Effector memory CD4-positive, alpha-beta T cell (primary cell): ENCODE measurements at regions not wholly inside any gene's neighbourhood (a gene's known extent, or its start where the extent isn't known, plus 50 kb on each side); places are given as distances from the start of the nearest gene placed in this dataset.

ENCODE experiments used
- DNase-seq, 3 donors: peaks; one replicate each; pipeline ENCODE4 v3.0.0-alpha.2; 2020
- H3K27ac ChIP-seq: 2 replicates; pipeline ENCODE4 v1.7.0; 2013; ENCODE audit warnings: mild to moderate bottlenecking, low read length, moderate library complexity; ENCODE audit not compliant: insufficient read depth, poor library complexity, severe bottlenecking
- H3K27me3 ChIP-seq: replicated peaks from 2 replicates; pipeline ENCODE4 v1.7.0; 2013; ENCODE audit warnings: mild to moderate bottlenecking, low read length; ENCODE audit not compliant: insufficient read depth, control insufficient read depth, poor library complexity, severe bottlenecking
- H3K36me3 ChIP-seq: 2 replicates; pipeline ENCODE4 v1.7.0; 2013; ENCODE audit warnings: mild to moderate bottlenecking, low read length, moderate library complexity; ENCODE audit not compliant: control insufficient read depth, insufficient read depth
- H3K4me1 ChIP-seq: 2 replicates; pipeline ENCODE4 v1.7.0; 2013; ENCODE audit warnings: low read length, mild to moderate bottlenecking; ENCODE audit not compliant: control insufficient read depth, insufficient read depth, poor library complexity, severe bottlenecking
- H3K4me3 ChIP-seq: 2 replicates; pipeline ENCODE4 v1.7.0; 2013; ENCODE audit warnings: low read length, low read depth, mild to moderate bottlenecking; ENCODE audit not compliant: insufficient read depth, poor library complexity, severe bottlenecking
- H3K9me3 ChIP-seq: 2 replicates; pipeline ENCODE4 v1.7.0; 2013; ENCODE audit warnings: mild to moderate bottlenecking, low read length, moderate library complexity; ENCODE audit not compliant: control insufficient read depth

DNA sequence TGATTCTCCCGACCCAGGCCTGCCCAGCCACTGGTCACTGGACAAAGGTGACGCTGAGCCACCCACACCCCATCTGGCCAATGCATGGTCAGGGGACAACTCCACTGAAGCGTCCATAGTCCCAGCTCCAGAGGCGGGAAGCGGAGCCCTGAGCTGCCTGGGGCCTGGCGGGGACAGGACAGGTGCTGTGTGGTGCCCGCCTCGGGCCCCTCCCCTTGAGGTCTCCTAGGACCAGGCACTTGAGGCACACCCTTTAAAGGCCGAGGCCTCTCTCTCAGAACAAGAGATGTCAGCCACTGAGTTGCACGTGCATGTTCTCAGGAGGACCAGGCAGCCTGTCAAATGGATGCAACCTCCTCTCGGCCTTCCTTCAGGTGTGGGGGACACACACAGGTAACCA lies 52.5 kb upstream of the PPP2R2D start:
- Histone ChIP-seq H3K4me3 (no peak overlapping the region), H3K27me3 (no peaks in the 10 kb centered on the region), H3K36me3 (no peaks in the 10 kb centered on the region), H3K27ac (no peak overlapping the region), H3K9me3 (no peaks in the 10 kb centered on the region), H3K4me1 (no peaks in the 10 kb centered on the region)
- no peak for DNase-seq

- DNase-seq: no peak
- H3K4me3 ChIP-seq: no peak overlapping the region
- no peaks in the 10 kb centered on the region for H3K4me1 ChIP-seq
- no peaks in the 10 kb centered on the region for H3K27me3 ChIP-seq
- no peak overlapping the region for H3K27ac ChIP-seq
- no peaks in the 10 kb centered on the region for H3K36me3 ChIP-seq
- no peaks in the 10 kb centered on the region for H3K9me3 ChIP-seq
Measured at GRCh38 chr10:131848741-131849590, 51.8 kb upstream of the PPP2R2D start.

- H3K27me3 ChIP-seq: no peaks in the 10 kb centered on the region
- H3K4me3 ChIP-seq: no peak overlapping the region
- H3K36me3 ChIP-seq: no peaks in the 10 kb centered on the region
- H3K4me1 ChIP-seq: no peaks in the 10 kb centered on the region
- no peak for DNase-seq
- no peaks in the 10 kb centered on the region for H3K9me3 ChIP-seq
- no peak overlapping the region for H3K27ac ChIP-seq
Measured at GRCh38 chr10:131849591-131850382, 51.0 kb upstream of the PPP2R2D start.

- no peak for DNase-seq
- no peaks in the 10 kb centered on the region for H3K27me3 ChIP-seq
- H3K36me3 ChIP-seq: no peaks in the 10 kb centered on the region
- H3K27ac ChIP-seq: no peak overlapping the region
- no peaks in the 10 kb centered on the region for H3K9me3 ChIP-seq
- H3K4me1 ChIP-seq: no peaks in the 10 kb centered on the region
- no peak overlapping the region for H3K4me3 ChIP-seq
Measured at GRCh38 chr10:131850383-131850870, 50.4 kb upstream of the PPP2R2D start.
